ENCODE measurements at regions not wholly inside any gene's neighbourhood (a gene's known extent, or its start where the extent isn't known, plus 50 kb on each side); places are given as distances from the start of the nearest gene placed in this dataset.

DNA sequence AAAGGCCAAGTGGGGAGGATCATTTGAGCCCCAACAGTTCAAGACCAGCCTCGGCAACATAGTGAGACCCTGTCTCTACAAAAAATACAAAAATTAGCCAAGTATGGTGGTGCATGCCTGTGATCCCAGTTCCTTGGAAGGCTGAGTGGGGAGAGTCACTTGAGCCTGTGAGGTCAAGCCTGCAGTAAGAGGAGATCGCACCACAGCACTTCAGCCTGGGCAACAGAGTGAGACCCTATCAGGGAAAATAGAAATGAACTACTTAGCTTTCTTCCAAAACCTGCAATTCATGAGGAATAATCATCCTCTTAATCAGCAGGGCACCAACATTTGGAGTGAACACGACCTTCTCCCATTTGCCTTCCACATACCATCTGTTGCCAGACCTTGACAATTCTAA lies 96.1 kb downstream of the OR2K2 start:
- Histone ChIP-seq H3K9me3 (ENCODE audit: control insufficient read depth in 1 of 2, insufficient read depth in 1 of 2, low read depth in 1 of 2, low read length in 2 of 2) (no peaks in the 10 kb centered on the region), H4K20me1 (ENCODE audit: insufficient read depth) (no peaks in the 10 kb centered on the region; the same call in 1 of the 2 replicates), H3K27me3 (ENCODE audit: insufficient read depth, low read length) (no peaks in the 10 kb centered on the region), H3K4me1 (ENCODE audit: control insufficient read depth in 1 of 2, insufficient read depth in 2 of 2, low read length in 2 of 2) (peaks cover 0 to 4% of the 10 kb centered on the region in 2 experiments; a peak in 2 of 4 replicates), H3K9me2 (ENCODE audit: insufficient read depth) (no peaks in the 10 kb centered on the region), H3K4me3 (replicated peaks in 1 of 2; ENCODE audit: low read depth in 1 of 2, low read length in 2 of 2) (no peak overlapping the region), H3K9ac (ENCODE audit: low read length) (no peak overlapping the region), H3K36me3 (ENCODE audit: control insufficient read depth in 1 of 2, insufficient read depth in 2 of 2, low read length in 2 of 2) (no peaks in the 10 kb centered on the region), H2AFZ (ENCODE audit: low read depth, low read length, poor library complexity, severe bottlenecking) (no peak overlapping the region), H3K27ac (ENCODE audit: low read depth, low read length) (no peak overlapping the region), H3K79me2 (ENCODE audit: insufficient read depth, low read length) (no peaks in the 10 kb centered on the region), H3K4me2 (ENCODE audit: low read length) (no peak overlapping the region)
- ATAC-seq, result no peak
- intact Hi-C loops (cut with micrococcal nuclease), result no loop called here
- POLR2A ChIA-PET, result no interaction called here
- TF ChIP-seq JUND (IDR thresholded peaks at IDR 0.05), result no peak
- no peak for TF ChIP-seq ELF1 (IDR thresholded peaks at IDR 0.05; ENCODE audit: borderline replicate concordance, low read depth)
- no peak for TF ChIP-seq POLR2A (IDR thresholded peaks at IDR 0.05; ENCODE audit: borderline replicate concordance, extremely low read depth, insufficient read depth, insufficient read length)
- no peak for TF ChIP-seq YY1 (IDR thresholded peaks at IDR 0.05; ENCODE audit: extremely low read depth, insufficient replicate concordance, low read depth, low read length)
- no peak for TF ChIP-seq ZNF274 (IDR thresholded peaks at IDR 0.05; ENCODE audit: low read depth, low read length)
- TF ChIP-seq SIN3A (IDR thresholded peaks at IDR 0.05; ENCODE audit: low read depth), result no peak
- CTCF ChIA-PET, result no interaction called here
- no TSS peak for BruUV-seq (replicated peaks)
- RAD21 ChIA-PET (ENCODE audit: low non-redundant PET in 1 of 2, low total read pairs in 2 of 2, uncharacterized antibody in 2 of 2, unreplicated experiment in 2 of 2), result no interaction called here
- DNase-seq (ENCODE audit: low read depth, low spot score), result no peak

DNA sequence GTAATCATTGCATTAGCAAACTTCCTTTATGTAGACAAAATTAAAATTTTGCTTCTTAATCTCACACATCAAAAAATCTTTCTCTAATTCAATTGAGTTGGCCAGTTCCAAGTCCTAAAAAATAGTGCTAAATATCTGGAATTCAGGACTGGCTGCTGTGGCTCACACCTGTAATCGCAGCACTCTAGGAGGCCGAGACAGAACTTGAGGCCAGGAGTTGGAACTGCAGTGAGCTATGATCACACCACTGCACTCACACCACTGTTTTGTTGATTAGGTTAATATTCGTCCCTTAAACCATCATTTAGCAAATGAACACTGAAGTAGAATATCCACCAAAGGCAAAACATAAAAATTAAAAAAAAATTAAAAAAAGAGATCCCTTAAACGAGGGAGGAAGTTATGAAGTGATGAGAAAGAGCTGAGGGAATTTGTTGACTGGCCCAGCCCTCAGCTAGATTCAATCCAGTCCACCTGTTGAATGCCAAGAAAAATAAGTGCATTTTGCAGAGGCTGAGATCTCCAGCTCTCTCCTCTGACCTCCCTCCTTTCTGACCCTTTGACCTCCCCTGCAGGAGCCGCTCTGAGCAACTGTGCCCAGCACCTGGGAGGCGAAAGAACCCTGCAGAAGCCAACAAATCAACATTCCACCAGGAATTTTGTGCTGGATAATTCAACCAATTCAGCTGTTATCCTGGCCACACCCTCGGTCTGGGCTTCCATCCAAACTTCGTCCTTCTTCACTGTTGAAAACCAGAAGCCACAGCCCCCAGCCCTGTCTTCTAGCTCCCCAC lies 96.8 kb downstream of the OR2K2 start:
- CTCF ChIA-PET, result no interaction called here
- POLR2A ChIA-PET, result no interaction called here
- TF ChIP-seq, protein P1, sequence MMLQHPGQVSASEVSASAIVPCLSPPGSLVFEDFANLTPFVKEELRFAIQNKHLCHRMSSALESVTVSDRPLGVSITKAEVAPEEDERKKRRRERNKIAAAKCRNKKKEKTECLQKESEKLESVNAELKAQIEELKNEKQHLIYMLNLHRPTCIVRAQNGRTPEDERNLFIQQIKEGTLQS (IDR thresholded peaks at IDR 0.05), result no peak
- TF ChIP-seq SRF (IDR thresholded peaks at IDR 0.05; ENCODE audit: low read depth) (no peak), ZBTB33 (IDR thresholded peaks at IDR 0.05; ENCODE audit: extremely low read depth, insufficient replicate concordance, low read length) (no peak), ZNF274 (IDR thresholded peaks at IDR 0.05; ENCODE audit: low read depth, low read length) (no peak), EGR1 (IDR thresholded peaks at IDR 0.05; ENCODE audit: low read depth) (no peak), CEBPB (IDR thresholded peaks at IDR 0.05; ENCODE audit: low read depth) (no peak), MAX (IDR thresholded peaks at IDR 0.05) (no peak), SIN3A (IDR thresholded peaks at IDR 0.05; ENCODE audit: low read depth) (no peak), CTCF (IDR thresholded peaks at IDR 0.05 in 2 of 3, conservative IDR thresholded peaks at IDR 0.05 in 1 of 3; ENCODE audit: borderline replicate concordance in 1 of 3, insufficient read depth in 1 of 3, low read depth in 2 of 3, low read length in 2 of 3) (no peak), SP1 (IDR thresholded peaks at IDR 0.05; ENCODE audit: low read depth) (no peak), POLR2A (IDR thresholded peaks at IDR 0.05; ENCODE audit: borderline replicate concordance, extremely low read depth, insufficient read depth, insufficient read length) (no peak)
- ATAC-seq (no peak), DNase-seq (ENCODE audit: low read depth, low spot score) (no peak)
- Histone ChIP-seq H3K4me2 (ENCODE audit: low read length) (no peak overlapping the region), H2AFZ (ENCODE audit: low read depth, low read length, poor library complexity, severe bottlenecking) (no peak overlapping the region), H4K20me1 (ENCODE audit: insufficient read depth) (no peaks in the 10 kb centered on the region; the same call in 1 of the 2 replicates), H3K27me3 (ENCODE audit: insufficient read depth, low read length) (no peaks in the 10 kb centered on the region), H3K79me2 (ENCODE audit: insufficient read depth, low read length) (no peaks in the 10 kb centered on the region), H3K9me2 (ENCODE audit: insufficient read depth) (no peaks in the 10 kb centered on the region), H3K4me1 (ENCODE audit: control insufficient read depth in 1 of 2, insufficient read depth in 2 of 2, low read length in 2 of 2) (peaks cover 0 to 4% of the 10 kb centered on the region in 2 experiments; a peak in 2 of 4 replicates), H3K9me3 (ENCODE audit: control insufficient read depth in 1 of 2, insufficient read depth in 1 of 2, low read depth in 1 of 2, low read length in 2 of 2) (no peaks in the 10 kb centered on the region), H3K36me3 (ENCODE audit: control insufficient read depth in 1 of 2, insufficient read depth in 2 of 2, low read length in 2 of 2) (no peaks in the 10 kb centered on the region), H3K9ac (ENCODE audit: low read length) (no peak overlapping the region), H3K27ac (ENCODE audit: low read depth, low read length) (no peak overlapping the region), H3K4me3 (replicated peaks in 1 of 2; ENCODE audit: low read depth in 1 of 2, low read length in 2 of 2) (no peak overlapping the region)
- RAD21 ChIA-PET (ENCODE audit: low non-redundant PET in 1 of 2, low total read pairs in 2 of 2, uncharacterized antibody in 2 of 2, unreplicated experiment in 2 of 2), result no interaction called here
- no TSS peak for BruUV-seq (replicated peaks)
- intact Hi-C loops (cut with micrococcal nuclease), result no loop called here

Data from HCT116 (cell line).